ENCODE measurements at regions not wholly inside any gene's neighbourhood (a gene's known extent, or its start where the extent isn't known, plus 50 kb on each side); places are given as distances from the start of the nearest gene placed in this dataset.

DNA sequence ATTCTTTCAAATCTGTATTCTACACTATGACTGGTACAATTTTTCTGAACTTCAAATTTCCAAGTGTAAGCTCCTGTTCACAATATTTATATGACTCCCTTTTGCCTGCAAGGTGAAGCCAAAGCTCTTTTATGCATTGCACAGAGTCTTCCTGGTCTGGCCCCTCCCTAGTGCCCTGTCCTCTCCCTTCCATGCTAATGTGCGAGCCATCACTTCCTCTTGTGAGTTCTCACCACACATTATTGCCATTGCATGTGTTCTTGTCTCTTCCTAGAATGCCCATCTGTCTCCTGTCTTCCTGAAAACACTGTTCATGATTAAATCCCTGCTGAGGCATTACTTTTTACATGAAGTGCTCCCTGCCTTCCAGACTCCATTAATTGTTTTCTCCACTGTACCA is 169.9 kb downstream of the MC4R start:
- Histone ChIP-seq H2BK5ac (ENCODE audit: low read depth, low read length, poor library complexity, severe bottlenecking) (no peak overlapping the region), H3K27ac (ENCODE audit: low read length, poor library complexity, severe bottlenecking) (no peak overlapping the region), H3K14ac (ENCODE audit: low read length in 2 of 2) (no peak overlapping the region), H3K9me3 (ENCODE audit: control insufficient read depth, low read length) (no peaks in the 10 kb centered on the region), H3K79me1 (replicated peaks; ENCODE audit: low read length, poor library complexity, severe bottlenecking) (no peaks in the 10 kb centered on the region), H3K4me3 (ENCODE audit: insufficient read depth in 1 of 2, low read depth in 1 of 2, low read length in 2 of 2) (no peak overlapping the region), H2AK5ac (ENCODE audit: low read length, severe bottlenecking) (no peak overlapping the region), H4K8ac (ENCODE audit: low read length) (no peak overlapping the region), H3K4me2 (ENCODE audit: low read length, poor library complexity, severe bottlenecking) (no peak overlapping the region), H3K9ac (ENCODE audit: low read length) (no peak overlapping the region), H3K4ac (ENCODE audit: low read depth in 1 of 2, low read length in 2 of 2) (no peak overlapping the region), H3K4me1 (ENCODE audit: control insufficient read depth, insufficient read depth, low read depth, low read length) (no peaks in the 10 kb centered on the region), H3K27me3 (ENCODE audit: control insufficient read depth in 1 of 2, insufficient read depth in 1 of 2, low read length in 2 of 2) (no peaks in the 10 kb centered on the region), H3K23ac (ENCODE audit: low read length in 2 of 2) (no peak overlapping the region), H3K36me3 (ENCODE audit: control insufficient read depth in 1 of 2, insufficient read depth in 2 of 2, low read depth in 1 of 2, low read length in 2 of 2) (no peaks in the 10 kb centered on the region), H3K18ac (ENCODE audit: low read depth in 1 of 2, low read length in 2 of 2) (no peak overlapping the region), H4K91ac (ENCODE audit: low read length) (no peak overlapping the region), H2AFZ (ENCODE audit: low read depth, low read length) (no peak overlapping the region), H2BK15ac (ENCODE audit: low read depth, poor library complexity, severe bottlenecking) (no peak overlapping the region), H2BK12ac (ENCODE audit: low read length in 2 of 2) (no peak overlapping the region), H2BK120ac (ENCODE audit: low read depth, low read length) (no peak overlapping the region)
- 85% methylated on average over 1 of the region's 1 CpG for WGBS
- DNase-seq: no peak

DNA sequence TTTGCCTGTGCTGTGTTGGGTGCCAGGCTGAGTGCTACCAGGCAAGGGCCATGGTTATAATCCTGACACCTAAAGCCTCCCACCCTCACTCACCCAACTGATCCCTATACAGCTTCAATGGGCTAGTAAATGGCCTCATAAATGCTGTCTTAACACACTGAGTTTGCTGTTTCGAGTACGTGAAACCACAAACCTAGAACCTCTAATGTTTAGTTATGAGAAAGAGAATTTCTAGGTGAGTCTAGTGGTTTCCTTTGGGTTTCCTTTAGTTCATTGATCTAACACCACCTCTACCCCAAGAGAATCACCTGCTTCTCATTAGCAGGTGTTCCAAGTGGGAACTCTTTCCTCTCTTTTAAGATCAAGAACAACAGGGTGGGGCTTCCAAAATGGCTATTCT is 172.0 kb downstream of the MC4R start:
- Histone ChIP-seq H2AK5ac (ENCODE audit: low read length, severe bottlenecking) (no peak overlapping the region), H3K18ac (ENCODE audit: low read depth in 1 of 2, low read length in 2 of 2) (no peak overlapping the region), H2AFZ (ENCODE audit: low read depth, low read length) (no peak overlapping the region), H2BK15ac (ENCODE audit: low read depth, poor library complexity, severe bottlenecking) (no peak overlapping the region), H3K79me1 (replicated peaks; ENCODE audit: low read length, poor library complexity, severe bottlenecking) (no peaks in the 10 kb centered on the region), H3K4me3 (ENCODE audit: insufficient read depth in 1 of 2, low read depth in 1 of 2, low read length in 2 of 2) (no peak overlapping the region), H3K4me2 (ENCODE audit: low read length, poor library complexity, severe bottlenecking) (no peak overlapping the region), H3K27ac (ENCODE audit: low read length, poor library complexity, severe bottlenecking) (no peak overlapping the region), H3K9ac (ENCODE audit: low read length) (no peak overlapping the region), H3K4ac (ENCODE audit: low read depth in 1 of 2, low read length in 2 of 2) (no peak overlapping the region), H3K9me3 (ENCODE audit: control insufficient read depth, low read length) (no peaks in the 10 kb centered on the region), H3K36me3 (ENCODE audit: control insufficient read depth in 1 of 2, insufficient read depth in 2 of 2, low read depth in 1 of 2, low read length in 2 of 2) (no peaks in the 10 kb centered on the region), H3K4me1 (ENCODE audit: control insufficient read depth, insufficient read depth, low read depth, low read length) (no peaks in the 10 kb centered on the region), H2BK120ac (ENCODE audit: low read depth, low read length) (no peak overlapping the region), H3K27me3 (ENCODE audit: control insufficient read depth in 1 of 2, insufficient read depth in 1 of 2, low read length in 2 of 2) (no peaks in the 10 kb centered on the region), H4K91ac (ENCODE audit: low read length) (no peak overlapping the region), H4K8ac (ENCODE audit: low read length) (no peak overlapping the region), H2BK5ac (ENCODE audit: low read depth, low read length, poor library complexity, severe bottlenecking) (no peak overlapping the region), H2BK12ac (ENCODE audit: low read length in 2 of 2) (no peak overlapping the region), H3K14ac (ENCODE audit: low read length in 2 of 2) (no peak overlapping the region), H3K23ac (ENCODE audit: low read length in 2 of 2) (no peak overlapping the region)
- WGBS: no CpG with 5 or more reads among the region's 2 CpGs
- no peak for DNase-seq

DNA sequence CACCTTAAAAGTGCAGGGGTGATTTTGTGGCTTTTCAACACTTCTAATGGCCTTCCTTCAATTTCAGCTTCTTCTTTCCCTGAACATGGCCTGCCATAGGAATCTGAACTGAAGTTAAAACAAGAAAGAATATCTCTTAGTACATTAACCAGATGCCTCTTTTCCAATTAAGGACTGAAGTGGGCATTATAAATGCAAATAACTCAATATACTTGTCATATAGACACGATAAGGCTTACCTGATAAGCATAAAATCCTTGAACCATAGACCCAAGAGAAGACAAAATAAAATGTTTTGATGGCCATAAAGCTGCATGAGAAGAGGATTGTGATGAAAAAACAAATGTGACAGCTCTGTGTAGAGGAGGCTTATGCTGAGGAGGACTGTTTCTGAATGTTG is 173.1 kb downstream of the MC4R start:
- H3K9ac ChIP-seq (ENCODE audit: low read length): no peak overlapping the region
- H3K79me1 ChIP-seq (replicated peaks; ENCODE audit: low read length, poor library complexity, severe bottlenecking): no peaks in the 10 kb centered on the region
- no peak overlapping the region for H3K4ac ChIP-seq (ENCODE audit: low read depth in 1 of 2, low read length in 2 of 2)
- H2BK12ac ChIP-seq (ENCODE audit: low read length in 2 of 2): no peak overlapping the region
- WGBS: no CpG with 5 or more reads among the region's 1 CpG
- no peak overlapping the region for H3K23ac ChIP-seq (ENCODE audit: low read length in 2 of 2)
- DNase-seq: no peak
- no peaks in the 10 kb centered on the region for H3K27me3 ChIP-seq (ENCODE audit: control insufficient read depth in 1 of 2, insufficient read depth in 1 of 2, low read length in 2 of 2)
- no peaks in the 10 kb centered on the region for H3K4me1 ChIP-seq (ENCODE audit: control insufficient read depth, insufficient read depth, low read depth, low read length)
- H2BK5ac ChIP-seq (ENCODE audit: low read depth, low read length, poor library complexity, severe bottlenecking): no peak overlapping the region
- H2BK15ac ChIP-seq (ENCODE audit: low read depth, poor library complexity, severe bottlenecking): no peak overlapping the region
- no peak overlapping the region for H3K14ac ChIP-seq (ENCODE audit: low read length in 2 of 2)
- no peak overlapping the region for H2BK120ac ChIP-seq (ENCODE audit: low read depth, low read length)
- H2AFZ ChIP-seq (ENCODE audit: low read depth, low read length): no peak overlapping the region
- no peaks in the 10 kb centered on the region for H3K36me3 ChIP-seq (ENCODE audit: control insufficient read depth in 1 of 2, insufficient read depth in 2 of 2, low read depth in 1 of 2, low read length in 2 of 2)
- no peaks in the 10 kb centered on the region for H3K9me3 ChIP-seq (ENCODE audit: control insufficient read depth, low read length)
- no peak overlapping the region for H4K91ac ChIP-seq (ENCODE audit: low read length)
- no peak overlapping the region for H4K8ac ChIP-seq (ENCODE audit: low read length)
- no peak overlapping the region for H3K27ac ChIP-seq (ENCODE audit: low read length, poor library complexity, severe bottlenecking)
- no peak overlapping the region for H2AK5ac ChIP-seq (ENCODE audit: low read length, severe bottlenecking)
- no peak overlapping the region for H3K4me3 ChIP-seq (ENCODE audit: insufficient read depth in 1 of 2, low read depth in 1 of 2, low read length in 2 of 2)
- no peak overlapping the region for H3K4me2 ChIP-seq (ENCODE audit: low read length, poor library complexity, severe bottlenecking)
- H3K18ac ChIP-seq (ENCODE audit: low read depth in 1 of 2, low read length in 2 of 2): no peak overlapping the region

DNA sequence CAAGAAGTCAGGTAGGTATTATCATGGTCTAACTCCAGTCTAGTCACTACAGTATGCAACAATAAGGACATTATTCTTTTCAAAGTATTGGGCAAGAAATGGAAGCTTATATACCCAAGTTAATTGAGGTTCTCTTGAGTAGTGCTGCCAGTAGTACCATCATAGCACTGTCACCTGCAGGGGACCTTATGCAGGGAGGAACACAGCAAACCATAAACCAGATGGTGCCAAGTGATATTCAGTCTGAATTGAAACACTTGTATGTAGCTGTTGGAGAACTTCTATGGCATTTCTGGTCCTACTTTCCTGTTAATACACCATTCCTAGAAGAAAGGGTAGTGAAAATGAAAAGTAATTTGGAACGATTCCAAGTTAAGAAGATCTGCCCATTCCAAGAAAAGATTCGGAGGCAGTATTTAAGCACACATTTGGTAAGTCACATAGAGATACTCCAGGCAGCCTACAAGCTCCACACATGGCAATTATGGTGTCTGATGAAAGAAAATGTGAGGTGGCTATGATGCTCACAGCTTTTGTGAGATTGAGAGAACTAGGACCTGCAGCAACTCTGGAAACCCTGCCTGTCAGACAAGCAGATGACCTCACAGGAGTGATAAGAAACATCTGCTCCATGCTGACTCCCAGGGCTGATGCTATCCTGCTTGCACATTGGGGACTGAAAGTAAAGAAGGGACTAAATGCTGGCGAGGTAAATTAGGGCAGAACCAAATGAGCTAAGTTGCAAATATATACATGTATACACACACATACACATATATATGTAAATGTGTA is 174.7 kb downstream of the MC4R start:
- Histone ChIP-seq H4K91ac (ENCODE audit: low read length) (no peak overlapping the region), H2BK15ac (ENCODE audit: low read depth, poor library complexity, severe bottlenecking) (no peak overlapping the region)

More for the DNA sequence above, 174.7 kb downstream of the MC4R start:
- Histone ChIP-seq H3K27ac (ENCODE audit: low read length, poor library complexity, severe bottlenecking) (no peak overlapping the region), H4K8ac (ENCODE audit: low read length) (no peak overlapping the region), H3K9me3 (ENCODE audit: control insufficient read depth, low read length) (no peaks in the 10 kb centered on the region), H2BK5ac (ENCODE audit: low read depth, low read length, poor library complexity, severe bottlenecking) (no peak overlapping the region), H2AFZ (ENCODE audit: low read depth, low read length) (no peak overlapping the region), H3K23ac (ENCODE audit: low read length in 2 of 2) (no peak overlapping the region), H3K4me1 (ENCODE audit: control insufficient read depth, insufficient read depth, low read depth, low read length) (no peaks in the 10 kb centered on the region), H3K27me3 (ENCODE audit: control insufficient read depth in 1 of 2, insufficient read depth in 1 of 2, low read length in 2 of 2) (no peaks in the 10 kb centered on the region), H3K79me1 (replicated peaks; ENCODE audit: low read length, poor library complexity, severe bottlenecking) (no peaks in the 10 kb centered on the region), H3K4me3 (ENCODE audit: insufficient read depth in 1 of 2, low read depth in 1 of 2, low read length in 2 of 2) (no peak overlapping the region), H3K9ac (ENCODE audit: low read length) (no peak overlapping the region), H3K4ac (ENCODE audit: low read depth in 1 of 2, low read length in 2 of 2) (no peak overlapping the region), H3K36me3 (ENCODE audit: control insufficient read depth in 1 of 2, insufficient read depth in 2 of 2, low read depth in 1 of 2, low read length in 2 of 2) (no peaks in the 10 kb centered on the region), H3K14ac (ENCODE audit: low read length in 2 of 2) (no peak overlapping the region), H3K4me2 (ENCODE audit: low read length, poor library complexity, severe bottlenecking) (no peak overlapping the region), H3K18ac (ENCODE audit: low read depth in 1 of 2, low read length in 2 of 2) (no peak overlapping the region), H2BK120ac (ENCODE audit: low read depth, low read length) (no peak overlapping the region), H2AK5ac (ENCODE audit: low read length, severe bottlenecking) (no peak overlapping the region), H2BK12ac (ENCODE audit: low read length in 2 of 2) (no peak overlapping the region)
- DNase-seq: peak; percentile 76
- 73% methylated on average over 2 of the region's 3 CpGs for whole genome bisulfite sequencing

Measured in mesenchymal stem cell (in vitro differentiated cells and primary cell).